Panc1 (cell line): ENCODE measurements at regions not wholly inside any gene's neighbourhood (a gene's known extent, or its start where the extent isn't known, plus 50 kb on each side); places are given as distances from the start of the nearest gene placed in this dataset.
"Not testable (repeated sequence)": the region's sequence is repeated elsewhere in the genome, so short reads cannot be mapped to it uniquely, and the experiment has no call there.

Experiments
- ATAC-seq: fragments of 200-7000 bp; cut with Tn5 transposase; 2 replicates; pipeline ENCODE4 v1.9.1; 2020; ENCODE audit warnings: mild to moderate bottlenecking, moderate library complexity
- BruUV-seq: library from RNA; stranded (reverse); fragments of 400-500 nt; replicated peaks from 2 replicates; lab custom pipeline; 2021; lab: Mats Ljungman, UMichigan
- CTCF ChIA-PET: fragments of 300-600 bp; sonication (Branson Sonifier 250); formaldehyde crosslinking; loops from one replicate; lab custom pipeline; 2022; ENCODE audit warnings: antibody characterized with exemption; lab: Charles Lee
- POLR2A ChIA-PET: fragments of 300-600 bp; sonication (Branson Sonifier 250); formaldehyde crosslinking; loops from one replicate; lab custom pipeline; 2022; ENCODE audit warnings: antibody characterized with exemption; lab: Charles Lee
- DNase-seq: peaks from one replicate; pipeline ENCODE4 v3.0.0-alpha.2; 2010; ENCODE audit warnings: low read depth, low spot score
- H3K27ac ChIP-seq: 2 replicates; pipeline ENCODE4 v1.5.1; 2011; ENCODE audit warnings: mild to moderate bottlenecking, low read length, inconsistent platforms
- H3K27me3 ChIP-seq: fragments of 200-500 bp; sonication (Bioruptor generic); 2 replicates; pipeline ENCODE4 v1.6.0; 2014; ENCODE audit warnings: low read length, inconsistent platforms; ENCODE audit not compliant: control insufficient read depth, insufficient read depth
- H3K36me3 ChIP-seq: fragments of 200-500 bp; sonication (Bioruptor generic); 2 replicates; pipeline ENCODE4 v1.5.1; 2014; ENCODE audit warnings: inconsistent platforms, mild to moderate bottlenecking, low read length, moderate library complexity; ENCODE audit not compliant: control insufficient read depth, insufficient read depth
- H3K4me1 ChIP-seq: 2 replicates; pipeline ENCODE4 v1.5.1; 2011; ENCODE audit warnings: inconsistent platforms, mild to moderate bottlenecking, low read length, moderate library complexity; ENCODE audit not compliant: control insufficient read depth, insufficient read depth
- H3K4me3 ChIP-seq, 2 experiments: 2 replicates each; pipeline ENCODE4 v1.5.1; 2011 to 2012; ENCODE audit warnings: low read depth in 2 of 2, low read length in 2 of 2, mild to moderate bottlenecking in 2 of 2, inconsistent platforms in 1 of 2, moderate library complexity in 1 of 2
- H3K9me3 ChIP-seq: fragments of 200-500 bp; sonication (Bioruptor generic); 2 replicates; pipeline ENCODE4 v1.5.1; 2014; ENCODE audit warnings: low read depth, mild to moderate bottlenecking, inconsistent platforms, low read length, moderate library complexity; ENCODE audit not compliant: control insufficient read depth, insufficient read depth
- POLR2AphosphoS5 ChIP-seq: IDR thresholded peaks from 2 replicates; pipeline ENCODE4 v1.6.1; 2012; ENCODE audit warnings: mild to moderate bottlenecking, low read depth, low read length, moderate library complexity
- SIN3A ChIP-seq: IDR thresholded peaks from 2 replicates; pipeline ENCODE4 v1.6.1; 2012; ENCODE audit warnings: low read depth, mild to moderate bottlenecking, low read length, moderate library complexity, borderline replicate concordance; ENCODE audit not compliant: insufficient read depth
- TCF7L2 ChIP-seq: IDR thresholded peaks from 2 replicates; pipeline ENCODE4 v1.6.1; 2011; ENCODE audit warnings: mild to moderate bottlenecking, low read depth, low read length, inconsistent platforms
- in situ Hi-C: cut with HindIII; loops from 2 replicates; pipeline ENCODE4 v1.10.0; 2016; ENCODE audit warnings: low sequenced_read_pairs, low pct_unique_long_range_greater_than_20kb
- intact Hi-C: fragments of 100-400 bp; cut with micrococcal nuclease; formaldehyde crosslinking; loops from one replicate; pipeline ENCODE4 v1.10.0; 2022; ENCODE audit not compliant: unreplicated experiment
- TF ChIP-seq, protein P1 (sequence below), 2 experiments: IDR thresholded peaks; 2 replicates each; pipeline ENCODE4 v1.6.1; 2011 to 2012; ENCODE audit warnings: low read depth in 2 of 2, control low read depth in 1 of 2, low read length in 1 of 2, mild to moderate bottlenecking in 1 of 2, moderate library complexity in 1 of 2; ENCODE audit not compliant: insufficient read depth in 1 of 2
- TF ChIP-seq, protein P2 (sequence below): fragments of 450-650 bp; IDR thresholded peaks from 2 replicates; pipeline ENCODE4 v1.5.1; 2017; ENCODE audit warnings: mild to moderate bottlenecking

DNA sequence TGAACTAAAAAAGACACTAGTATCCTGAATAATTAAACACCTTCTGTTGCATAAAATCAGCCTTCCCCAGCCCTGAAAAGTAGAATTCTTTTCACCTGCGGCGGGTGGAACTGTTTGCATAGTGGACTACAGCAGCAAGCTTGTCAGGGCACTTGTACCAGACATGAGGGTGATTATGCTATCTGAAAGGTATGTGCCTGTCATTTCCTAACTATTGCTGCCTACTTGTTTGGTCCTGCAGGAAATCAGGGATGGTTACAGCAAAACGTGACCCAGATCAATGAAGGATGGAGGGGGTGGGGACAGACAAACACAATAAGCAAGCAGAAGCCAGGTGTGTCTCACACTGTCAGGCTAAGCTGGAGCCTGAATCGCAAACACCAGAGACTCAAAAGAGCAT lies 385.6 kb downstream of the MLLT3 start:
- intact Hi-C loops: no loop called here
- no TSS peak for BruUV-seq
- POLR2A ChIA-PET: no interaction called here

DNA sequence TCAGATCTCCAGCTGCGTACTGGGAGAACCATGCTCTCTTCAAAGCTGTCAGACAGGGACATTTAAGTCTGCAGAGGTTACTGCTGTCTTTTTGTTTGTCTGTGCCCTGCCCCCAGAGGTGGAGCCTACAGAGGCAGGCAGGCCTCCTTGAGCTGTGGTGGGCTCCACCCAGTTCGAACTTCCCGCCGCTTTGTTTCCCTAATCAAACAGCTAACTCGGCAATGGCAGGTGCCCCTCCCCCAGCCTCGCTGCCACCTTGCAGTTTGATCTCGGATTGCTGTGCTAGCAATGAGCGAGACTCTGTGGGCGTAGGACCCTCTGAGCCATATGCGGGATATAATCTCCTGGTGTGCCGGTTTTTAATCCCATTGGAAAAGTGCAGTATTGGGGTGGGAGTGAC lies 387.1 kb downstream of the MLLT3 start:
- H3K4me1 ChIP-seq, H3K27ac ChIP-seq, CTCF ChIA-PET, POLR2A ChIA-PET, H3K9me3 ChIP-seq, BruUV-seq, ATAC-seq, H3K4me3 ChIP-seq, DNase-seq, intact Hi-C loops, in situ Hi-C loops, H3K27me3 ChIP-seq, H3K36me3 ChIP-seq: not testable (repeated sequence)

More for the DNA sequence above, 385.6 kb downstream of the MLLT3 start:
- Histone ChIP-seq H3K9me3 (no peaks in the 10 kb centered on the region), H3K27me3 (no peaks in the 10 kb centered on the region), H3K36me3 (no peaks in the 10 kb centered on the region), H3K4me1 (no peaks in the 10 kb centered on the region), H3K27ac (no peak overlapping the region), H3K4me3 (no peak overlapping the region)
- CTCF ChIA-PET: no interaction called here
- DNase-seq (no peak), ATAC-seq (no peak)
- TF ChIP-seq POLR2AphosphoS5 (no peak), SIN3A (no peak), TCF7L2 (no peak)
- TF ChIP-seq, protein P1, sequence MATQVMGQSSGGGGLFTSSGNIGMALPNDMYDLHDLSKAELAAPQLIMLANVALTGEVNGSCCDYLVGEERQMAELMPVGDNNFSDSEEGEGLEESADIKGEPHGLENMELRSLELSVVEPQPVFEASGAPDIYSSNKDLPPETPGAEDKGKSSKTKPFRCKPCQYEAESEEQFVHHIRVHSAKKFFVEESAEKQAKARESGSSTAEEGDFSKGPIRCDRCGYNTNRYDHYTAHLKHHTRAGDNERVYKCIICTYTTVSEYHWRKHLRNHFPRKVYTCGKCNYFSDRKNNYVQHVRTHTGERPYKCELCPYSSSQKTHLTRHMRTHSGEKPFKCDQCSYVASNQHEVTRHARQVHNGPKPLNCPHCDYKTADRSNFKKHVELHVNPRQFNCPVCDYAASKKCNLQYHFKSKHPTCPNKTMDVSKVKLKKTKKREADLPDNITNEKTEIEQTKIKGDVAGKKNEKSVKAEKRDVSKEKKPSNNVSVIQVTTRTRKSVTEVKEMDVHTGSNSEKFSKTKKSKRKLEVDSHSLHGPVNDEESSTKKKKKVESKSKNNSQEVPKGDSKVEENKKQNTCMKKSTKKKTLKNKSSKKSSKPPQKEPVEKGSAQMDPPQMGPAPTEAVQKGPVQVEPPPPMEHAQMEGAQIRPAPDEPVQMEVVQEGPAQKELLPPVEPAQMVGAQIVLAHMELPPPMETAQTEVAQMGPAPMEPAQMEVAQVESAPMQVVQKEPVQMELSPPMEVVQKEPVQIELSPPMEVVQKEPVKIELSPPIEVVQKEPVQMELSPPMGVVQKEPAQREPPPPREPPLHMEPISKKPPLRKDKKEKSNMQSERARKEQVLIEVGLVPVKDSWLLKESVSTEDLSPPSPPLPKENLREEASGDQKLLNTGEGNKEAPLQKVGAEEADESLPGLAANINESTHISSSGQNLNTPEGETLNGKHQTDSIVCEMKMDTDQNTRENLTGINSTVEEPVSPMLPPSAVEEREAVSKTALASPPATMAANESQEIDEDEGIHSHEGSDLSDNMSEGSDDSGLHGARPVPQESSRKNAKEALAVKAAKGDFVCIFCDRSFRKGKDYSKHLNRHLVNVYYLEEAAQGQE (IDR thresholded peaks at IDR 0.05; ENCODE audit: insufficient read depth in 1 of 2, low read depth in 2 of 2, low read length in 1 of 2): no peak
- in situ Hi-C loops: no loop called here

DNA sequence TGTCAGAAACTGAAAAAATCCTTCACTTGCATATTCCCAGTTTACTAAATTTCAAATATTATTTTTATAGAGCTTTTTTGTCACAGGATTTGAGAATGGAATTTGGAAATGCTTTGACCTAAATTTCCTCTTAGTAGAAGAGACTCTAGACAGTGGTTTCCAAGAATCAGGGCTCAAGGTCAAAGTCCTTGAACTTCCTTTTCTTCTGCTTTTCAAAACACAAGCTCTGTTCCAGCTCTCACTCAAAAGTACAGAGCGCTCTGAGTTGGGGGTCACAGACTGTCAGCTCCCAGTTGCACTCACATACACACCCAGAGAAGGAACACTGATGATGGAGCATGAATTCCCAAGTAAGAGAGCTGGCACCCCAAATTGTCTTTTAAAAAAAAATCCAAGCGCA lies 394.2 kb downstream of the MLLT3 start:
- no peaks in the 10 kb centered on the region for H3K27me3 ChIP-seq
- H3K4me3 ChIP-seq: no peak overlapping the region
- no peaks in the 10 kb centered on the region for H3K4me1 ChIP-seq
- H3K27ac ChIP-seq: no peak overlapping the region
- TF ChIP-seq, protein P1 (IDR thresholded peaks at IDR 0.05; ENCODE audit: insufficient read depth in 1 of 2, low read depth in 2 of 2, low read length in 1 of 2): no peak
- TF ChIP-seq, protein P2, sequence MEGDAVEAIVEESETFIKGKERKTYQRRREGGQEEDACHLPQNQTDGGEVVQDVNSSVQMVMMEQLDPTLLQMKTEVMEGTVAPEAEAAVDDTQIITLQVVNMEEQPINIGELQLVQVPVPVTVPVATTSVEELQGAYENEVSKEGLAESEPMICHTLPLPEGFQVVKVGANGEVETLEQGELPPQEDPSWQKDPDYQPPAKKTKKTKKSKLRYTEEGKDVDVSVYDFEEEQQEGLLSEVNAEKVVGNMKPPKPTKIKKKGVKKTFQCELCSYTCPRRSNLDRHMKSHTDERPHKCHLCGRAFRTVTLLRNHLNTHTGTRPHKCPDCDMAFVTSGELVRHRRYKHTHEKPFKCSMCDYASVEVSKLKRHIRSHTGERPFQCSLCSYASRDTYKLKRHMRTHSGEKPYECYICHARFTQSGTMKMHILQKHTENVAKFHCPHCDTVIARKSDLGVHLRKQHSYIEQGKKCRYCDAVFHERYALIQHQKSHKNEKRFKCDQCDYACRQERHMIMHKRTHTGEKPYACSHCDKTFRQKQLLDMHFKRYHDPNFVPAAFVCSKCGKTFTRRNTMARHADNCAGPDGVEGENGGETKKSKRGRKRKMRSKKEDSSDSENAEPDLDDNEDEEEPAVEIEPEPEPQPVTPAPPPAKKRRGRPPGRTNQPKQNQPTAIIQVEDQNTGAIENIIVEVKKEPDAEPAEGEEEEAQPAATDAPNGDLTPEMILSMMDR: no peak
- no peak for TF ChIP-seq SIN3A
- TF ChIP-seq POLR2AphosphoS5: no peak
- no peak for TF ChIP-seq TCF7L2
- intact Hi-C loops (no loop called here), in situ Hi-C loops (no loop called here)
- ChIA-PET POLR2A (no interaction called here), CTCF (no interaction called here)
- DNase-seq (no peak), ATAC-seq (no peak)
- H3K9me3 ChIP-seq: no peaks in the 10 kb centered on the region
- BruUV-seq: no TSS peak
- H3K36me3 ChIP-seq: no peaks in the 10 kb centered on the region
